Omental fat pad (tissue), 3 donors: ENCODE measurements at regions not wholly inside any gene's neighbourhood (a gene's known extent, or its start where the extent isn't known, plus 50 kb on each side); places are given as distances from the start of the nearest gene placed in this dataset.

Experiments used
- ATAC-seq: fragments of 150-250 bp; one replicate; pipeline ENCODE4 v1.9.1; 2016; ENCODE audit warnings: mild to moderate bottlenecking, moderate library complexity; ENCODE audit not compliant: low FRiP score
- DNase-seq: peaks from one replicate; pipeline ENCODE4 v3.0.0-alpha.2; 2019; ENCODE audit warnings: low spot score
- TF ChIP-seq, protein P1 (sequence below), 3 donors: fragments of 450-650 bp; IDR thresholded peaks; one replicate each; pipeline ENCODE4 v1.5.1; 2016 to 2017; ENCODE audit warnings: antibody characterized with exemption in 3 of 3, mild to moderate bottlenecking in 3 of 3, moderate library complexity in 2 of 3

DNA sequence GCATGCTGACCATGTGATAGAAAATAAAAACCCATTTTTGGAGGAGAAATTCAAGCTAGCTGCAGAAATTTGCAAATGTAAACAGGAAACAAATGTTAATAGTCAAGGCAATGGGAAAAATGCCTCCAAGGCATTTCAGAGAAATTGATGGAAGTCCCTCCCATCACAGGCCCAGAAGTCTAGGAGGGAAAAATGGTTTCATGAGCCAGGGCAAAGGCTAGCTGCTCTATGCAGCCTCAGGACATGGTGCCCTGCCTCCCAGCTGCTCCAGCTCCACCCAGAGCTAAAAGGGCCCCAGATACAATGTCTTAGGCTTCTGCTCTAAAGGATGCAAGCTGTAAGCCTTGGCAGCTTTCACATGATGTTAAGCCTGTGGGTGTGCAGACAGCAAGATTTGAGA, 1419.4 kb upstream of the CELF4 start:
- TF ChIP-seq, protein P1, sequence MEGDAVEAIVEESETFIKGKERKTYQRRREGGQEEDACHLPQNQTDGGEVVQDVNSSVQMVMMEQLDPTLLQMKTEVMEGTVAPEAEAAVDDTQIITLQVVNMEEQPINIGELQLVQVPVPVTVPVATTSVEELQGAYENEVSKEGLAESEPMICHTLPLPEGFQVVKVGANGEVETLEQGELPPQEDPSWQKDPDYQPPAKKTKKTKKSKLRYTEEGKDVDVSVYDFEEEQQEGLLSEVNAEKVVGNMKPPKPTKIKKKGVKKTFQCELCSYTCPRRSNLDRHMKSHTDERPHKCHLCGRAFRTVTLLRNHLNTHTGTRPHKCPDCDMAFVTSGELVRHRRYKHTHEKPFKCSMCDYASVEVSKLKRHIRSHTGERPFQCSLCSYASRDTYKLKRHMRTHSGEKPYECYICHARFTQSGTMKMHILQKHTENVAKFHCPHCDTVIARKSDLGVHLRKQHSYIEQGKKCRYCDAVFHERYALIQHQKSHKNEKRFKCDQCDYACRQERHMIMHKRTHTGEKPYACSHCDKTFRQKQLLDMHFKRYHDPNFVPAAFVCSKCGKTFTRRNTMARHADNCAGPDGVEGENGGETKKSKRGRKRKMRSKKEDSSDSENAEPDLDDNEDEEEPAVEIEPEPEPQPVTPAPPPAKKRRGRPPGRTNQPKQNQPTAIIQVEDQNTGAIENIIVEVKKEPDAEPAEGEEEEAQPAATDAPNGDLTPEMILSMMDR (IDR thresholded peaks at IDR 0.05), result no peak
- DNase-seq, result no peak
- ATAC-seq, result no peak

DNA sequence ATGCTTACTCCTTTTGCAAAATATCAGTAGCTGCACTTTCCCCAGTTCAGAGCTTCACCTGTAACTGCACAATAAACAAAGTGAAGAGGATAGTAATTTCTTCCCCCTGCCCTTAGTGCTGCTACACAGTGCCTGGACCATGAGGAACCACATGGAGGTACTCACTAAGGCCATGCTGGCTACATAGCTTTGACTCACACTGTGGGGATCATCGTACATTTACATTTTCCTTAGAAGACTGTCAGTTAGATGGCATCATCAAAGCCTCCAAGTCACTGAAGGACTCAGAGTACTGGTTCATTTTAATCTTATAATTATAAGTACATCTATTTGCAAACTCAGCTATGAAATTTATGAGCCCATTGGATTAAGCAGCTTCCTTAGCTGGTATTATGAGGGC, 1416.5 kb upstream of the CELF4 start:
- no peak for ATAC-seq
- TF ChIP-seq, protein P1 (IDR thresholded peaks at IDR 0.05), result no peak

DNA sequence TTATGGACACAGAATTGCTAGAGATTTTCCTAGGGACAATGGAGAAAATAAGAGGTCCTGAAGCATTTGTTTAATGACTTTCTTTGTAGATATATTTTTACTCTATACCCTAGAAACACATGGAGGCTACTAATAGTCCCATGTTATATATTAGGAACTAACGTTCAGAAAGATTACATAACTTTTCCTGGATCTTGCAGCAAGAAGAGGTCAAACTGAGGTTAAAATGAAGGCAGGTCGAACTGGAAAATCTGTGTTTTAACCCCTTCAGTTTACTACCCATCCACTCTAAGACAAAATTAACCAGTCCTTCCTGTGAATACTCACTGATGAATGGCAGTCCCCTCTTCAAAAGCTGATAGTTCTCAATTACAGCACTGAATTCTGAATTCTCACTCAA, 1415.8 kb upstream of the CELF4 start:
- TF ChIP-seq, protein P1 (IDR thresholded peaks at IDR 0.05), result no peak
- no peak for DNase-seq
- no peak for ATAC-seq

More for the DNA sequence above, 1416.5 kb upstream of the CELF4 start:
- DNase-seq, result no peak

DNA sequence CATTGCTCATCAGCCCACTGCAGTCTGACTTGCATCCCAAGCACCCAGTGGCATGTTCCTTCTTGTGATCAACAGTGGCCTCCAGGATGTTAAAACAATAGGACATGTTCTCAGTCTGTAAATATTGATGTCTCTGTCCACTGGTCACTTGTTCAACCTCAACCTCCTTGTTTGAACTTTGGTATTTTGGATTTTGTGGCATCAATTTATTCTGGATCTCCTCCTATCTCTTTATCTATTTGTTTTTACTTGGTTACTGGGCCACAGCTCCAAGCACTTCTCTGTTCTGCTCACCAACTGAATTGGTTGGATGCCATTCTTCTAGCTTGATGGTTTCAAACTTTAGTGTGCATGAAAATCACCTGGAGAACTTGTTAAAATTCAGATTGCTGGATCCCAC, 1414.8 kb upstream of the CELF4 start:
- TF ChIP-seq, protein P1 (IDR thresholded peaks at IDR 0.05), result no peak
- DNase-seq, result no peak
- ATAC-seq, result no peak

DNA sequence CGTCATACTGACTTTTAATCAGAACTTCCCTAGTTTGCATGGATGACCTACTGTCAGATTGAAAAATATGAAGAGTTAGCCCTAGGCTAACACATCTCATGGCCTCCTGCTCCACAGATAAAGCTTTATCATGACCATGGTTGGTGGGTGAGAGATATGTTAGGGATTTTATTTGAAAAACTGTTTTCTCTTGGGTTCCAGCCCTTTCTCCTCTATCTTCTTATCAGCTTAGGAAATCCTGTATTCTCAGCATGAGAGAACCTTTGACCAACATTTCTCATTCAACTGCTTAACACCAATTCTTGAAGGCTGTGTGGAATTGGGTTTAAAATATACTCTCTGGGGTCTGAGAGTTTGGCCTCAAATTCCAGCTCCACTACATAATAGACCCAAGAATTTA, 1407.0 kb upstream of the CELF4 start:
- no peak for ATAC-seq
- TF ChIP-seq, protein P1 (IDR thresholded peaks at IDR 0.05), result no peak
- DNase-seq, result no peak

DNA sequence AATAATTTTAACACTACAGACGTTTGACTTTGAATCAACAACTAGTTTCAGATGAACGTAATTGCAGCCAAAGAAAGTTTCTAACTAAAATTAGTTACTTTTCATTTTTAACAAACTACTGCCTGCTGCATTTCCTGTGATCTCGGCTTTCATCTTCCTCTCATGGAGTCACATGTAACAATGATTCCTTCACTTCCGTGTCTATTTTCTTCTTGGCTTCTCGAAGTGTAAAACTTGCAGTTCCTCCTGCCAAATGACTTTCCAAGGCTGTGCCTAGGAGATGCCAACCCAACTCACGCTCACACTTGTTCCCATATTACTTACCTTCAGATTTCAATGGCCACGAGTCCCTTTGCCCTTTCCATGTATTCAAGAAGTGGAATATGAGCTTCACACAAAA, 1406.3 kb upstream of the CELF4 start:
- ATAC-seq (no peak), DNase-seq (no peak)
- TF ChIP-seq, protein P1 (IDR thresholded peaks at IDR 0.05), result no peak

DNA sequence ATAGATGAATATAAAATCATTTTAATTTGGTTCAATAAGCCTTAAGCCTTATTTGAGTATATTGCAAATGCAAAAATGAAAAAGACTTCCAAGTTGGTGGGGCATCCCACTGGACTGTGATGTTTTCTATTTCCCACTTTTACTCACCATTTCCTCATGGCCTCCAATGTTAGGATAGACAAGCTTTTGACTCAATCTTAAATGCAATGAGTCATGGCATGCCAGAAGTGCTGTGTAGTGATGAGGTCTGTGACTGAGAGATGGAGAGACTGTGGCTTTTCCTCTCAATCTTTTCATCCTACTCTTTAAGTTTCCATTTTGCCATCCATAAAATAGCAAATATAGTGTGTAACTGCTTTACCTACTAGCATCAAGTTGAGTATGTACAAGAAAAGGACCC, 1401.2 kb upstream of the CELF4 start:
- TF ChIP-seq, protein P1 (IDR thresholded peaks at IDR 0.05), result no peak
- DNase-seq (no peak), ATAC-seq (no peak)
